GM19035 (cell line): ENCODE measurements at regions not wholly inside any gene's neighbourhood (a gene's known extent, or its start where the extent isn't known, plus 50 kb on each side); places are given as distances from the start of the nearest gene placed in this dataset.
"Not testable (repeated sequence)": the region's sequence is repeated elsewhere in the genome, so short reads cannot be mapped to it uniquely, and the experiment has no call there.

Experiments used
- ATAC-seq: cut with Tn5 transposase; IDR thresholded peaks from one replicate; pipeline ENCODE4 v1.9.1; 2021; ENCODE audit not compliant: unreplicated experiment

DNA sequence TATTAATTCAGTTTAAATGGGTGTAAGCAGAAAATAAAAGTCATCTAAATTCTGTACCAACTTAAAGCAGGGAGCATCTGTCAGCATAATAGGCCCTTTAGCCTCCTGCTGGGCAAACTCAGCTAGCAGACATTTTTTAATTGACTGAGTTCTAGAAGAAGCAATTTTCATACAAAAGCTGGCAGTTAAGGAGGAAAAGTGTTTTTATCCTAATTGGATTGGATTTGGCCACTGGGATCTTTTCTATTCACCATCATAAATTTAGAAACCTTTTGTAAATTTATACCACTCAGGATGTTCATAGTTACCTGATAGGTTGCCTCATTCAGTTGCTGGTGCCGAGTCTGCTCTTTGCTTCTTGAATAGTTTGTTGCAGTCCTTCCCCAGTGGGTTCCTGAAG is 262.7 kb upstream of the FSIP2 start:
- ATAC-seq, result no peak

DNA sequence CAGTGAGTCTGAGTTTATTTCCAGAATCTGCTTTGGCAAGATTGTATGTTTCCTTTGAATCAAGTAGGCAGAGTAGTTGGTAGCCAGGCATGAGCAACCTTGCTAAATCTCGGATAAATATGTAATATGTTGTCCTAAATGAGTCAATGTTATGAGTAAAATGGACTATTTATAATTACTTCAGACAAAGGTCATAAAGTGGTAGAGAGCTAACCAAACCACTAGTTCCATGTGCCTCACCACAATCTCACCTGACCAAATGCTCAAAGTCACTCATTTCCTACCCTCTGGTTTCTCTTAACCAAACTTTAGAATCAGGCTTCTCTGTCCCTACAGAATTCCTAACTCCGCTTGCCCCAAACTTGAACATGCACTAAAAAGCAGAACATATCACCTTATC is 261.2 kb upstream of the FSIP2 start:
- ATAC-seq, result no peak

DNA sequence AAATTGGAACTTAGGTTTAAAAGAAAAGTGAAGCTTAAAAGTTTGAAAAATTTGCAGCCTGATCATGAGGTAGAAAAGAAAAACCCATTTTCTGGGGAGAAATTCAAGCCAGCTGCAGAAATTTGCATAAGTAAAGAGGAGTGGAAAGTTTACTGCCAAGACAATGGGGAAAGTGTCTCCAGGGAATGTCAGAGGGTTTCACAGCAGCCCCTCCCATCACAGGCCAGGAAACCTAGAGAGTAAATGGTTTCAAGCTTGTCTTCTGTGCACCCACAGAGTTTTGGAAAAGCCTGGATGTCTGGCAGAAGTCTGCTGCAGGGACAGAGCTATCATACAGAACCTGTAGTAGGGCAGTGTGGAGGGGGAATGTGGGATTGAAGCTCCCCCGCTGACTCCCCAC is 254.0 kb upstream of the FSIP2 start:
- no peak for ATAC-seq

DNA sequence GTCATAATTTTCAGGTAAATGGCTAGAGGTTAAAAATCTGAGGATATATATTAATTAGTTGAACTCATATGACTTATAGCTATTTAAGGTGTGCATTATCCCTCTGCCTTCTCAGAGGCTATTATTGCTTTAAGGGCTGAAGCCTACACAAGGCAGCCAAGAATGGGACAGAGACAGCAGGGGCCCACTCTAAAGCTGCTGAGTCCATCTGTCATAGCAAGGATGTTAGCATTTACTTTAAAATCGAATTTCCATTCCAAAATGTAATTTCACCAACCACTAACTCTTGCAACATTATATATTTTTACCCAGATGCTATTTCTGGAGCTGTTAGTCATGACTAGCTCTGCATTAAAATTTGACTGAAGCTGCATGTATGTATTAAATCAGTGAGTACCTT is 236.3 kb upstream of the FSIP2 start:
- no peak for ATAC-seq

DNA sequence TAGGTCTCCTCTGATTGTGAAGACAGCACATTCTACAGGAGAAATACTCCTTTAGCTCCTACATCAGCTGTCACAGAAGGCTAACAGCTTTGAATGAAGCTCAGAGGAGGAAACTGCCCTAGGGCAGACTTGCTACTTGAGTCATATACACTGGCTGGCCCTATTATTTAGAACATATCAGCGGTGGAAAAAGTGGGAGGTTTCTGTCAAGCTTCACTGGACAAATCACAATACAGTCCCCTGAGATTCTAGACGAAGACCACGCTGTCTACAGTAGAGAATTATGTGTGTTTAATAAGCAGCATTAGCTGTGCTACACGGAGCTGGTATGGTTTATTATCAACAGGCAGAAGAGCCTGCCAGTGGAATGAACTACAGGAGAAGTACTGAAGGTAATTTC is 230.9 kb upstream of the FSIP2 start:
- no peak for ATAC-seq

DNA sequence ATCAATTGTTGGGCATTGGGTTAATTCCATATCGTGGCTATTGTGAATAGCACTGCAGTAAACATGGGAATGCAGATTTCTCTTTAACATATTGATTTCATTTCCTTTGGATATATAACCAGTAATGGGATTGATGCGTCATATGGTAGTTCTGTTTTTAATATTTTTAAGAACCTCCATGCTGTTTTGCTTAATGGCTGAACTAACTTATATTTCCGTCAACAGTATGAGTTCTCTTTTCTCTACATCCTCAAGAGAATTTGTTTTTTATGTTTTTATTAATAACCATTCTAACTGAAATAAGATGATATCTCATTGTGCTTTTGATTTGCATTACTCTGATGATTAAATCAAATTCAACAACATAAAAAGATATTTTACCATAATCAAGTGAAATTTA is 228.5 kb upstream of the FSIP2 start:
- no peak for ATAC-seq

DNA sequence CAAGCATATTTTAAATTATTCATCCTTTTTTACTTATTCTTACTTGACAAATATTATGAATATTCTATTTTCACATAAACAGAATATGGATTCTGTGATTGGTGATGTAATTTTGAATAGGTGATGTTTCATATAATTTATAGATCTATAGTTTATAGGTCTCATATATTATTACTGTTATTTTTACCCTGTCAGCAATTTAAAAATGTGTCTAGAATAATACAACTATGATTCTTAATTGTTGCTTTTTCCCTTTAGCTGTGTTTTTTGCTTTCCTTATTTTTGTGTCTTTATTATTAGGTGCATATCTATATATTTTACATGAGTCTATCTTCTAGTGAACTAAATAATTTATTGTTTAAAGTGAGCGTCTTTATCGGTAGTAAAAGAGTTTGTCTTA is 226.7 kb upstream of the FSIP2 start:
- no peak for ATAC-seq

DNA sequence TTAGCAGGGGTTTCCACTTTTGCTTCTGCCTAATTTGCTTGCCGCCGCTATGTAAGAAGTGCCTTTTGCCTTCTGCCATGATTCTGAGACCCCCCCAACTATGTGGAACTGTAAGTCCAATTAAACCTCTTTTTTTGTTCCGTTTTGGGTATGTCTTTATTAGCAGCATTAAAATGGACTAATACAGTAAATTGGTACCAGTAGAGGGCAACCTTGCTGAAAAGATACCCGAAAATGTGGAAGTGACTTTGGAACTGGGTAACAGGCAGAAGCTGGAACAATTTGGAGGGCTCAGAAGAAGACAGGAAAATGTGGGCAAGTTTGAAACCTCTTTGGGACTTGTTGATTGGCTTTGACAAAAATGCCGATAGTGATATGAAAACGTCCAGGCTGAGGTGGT is 216.1 kb upstream of the FSIP2 start:
- ATAC-seq, result no peak

DNA sequence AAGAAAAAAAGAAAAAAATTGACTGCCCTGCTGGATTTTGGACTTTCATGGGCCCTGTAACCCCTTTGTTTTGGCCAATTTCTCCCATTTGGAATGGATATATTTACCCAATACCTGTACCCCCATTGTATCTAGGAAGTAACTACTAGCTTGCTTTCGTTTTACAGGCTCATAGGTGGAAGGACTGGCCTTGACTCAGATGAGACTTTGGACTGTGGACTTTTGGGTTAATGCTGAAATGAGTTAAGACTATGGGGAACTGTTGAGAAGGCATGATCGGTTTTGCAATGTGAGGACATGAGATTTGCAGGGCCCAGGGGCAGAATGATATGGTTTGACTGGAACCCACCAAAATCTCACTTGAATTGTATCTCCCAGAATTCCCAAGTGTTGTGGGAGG is 214.4 kb upstream of the FSIP2 start:
- not testable (repeated sequence) for ATAC-seq

DNA sequence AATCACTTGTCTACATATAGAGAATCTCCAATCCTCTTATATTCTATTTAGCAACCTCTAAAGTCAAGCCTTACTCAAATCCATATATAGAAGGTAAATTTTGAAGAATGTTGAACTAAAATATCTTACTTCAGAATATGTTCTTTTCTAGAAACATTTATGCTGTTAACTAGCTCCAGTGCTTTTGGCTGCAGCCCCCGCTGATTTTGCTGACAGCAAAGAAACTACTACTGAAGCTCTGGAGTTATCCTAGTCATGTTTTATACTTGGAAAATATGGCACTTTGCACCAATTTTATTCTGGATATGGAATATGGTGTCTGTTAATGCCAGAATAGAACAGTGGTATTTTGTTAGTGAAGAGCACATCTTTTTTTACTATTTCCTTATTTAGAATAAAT is 212.4 kb upstream of the FSIP2 start:
- ATAC-seq, result no peak

DNA sequence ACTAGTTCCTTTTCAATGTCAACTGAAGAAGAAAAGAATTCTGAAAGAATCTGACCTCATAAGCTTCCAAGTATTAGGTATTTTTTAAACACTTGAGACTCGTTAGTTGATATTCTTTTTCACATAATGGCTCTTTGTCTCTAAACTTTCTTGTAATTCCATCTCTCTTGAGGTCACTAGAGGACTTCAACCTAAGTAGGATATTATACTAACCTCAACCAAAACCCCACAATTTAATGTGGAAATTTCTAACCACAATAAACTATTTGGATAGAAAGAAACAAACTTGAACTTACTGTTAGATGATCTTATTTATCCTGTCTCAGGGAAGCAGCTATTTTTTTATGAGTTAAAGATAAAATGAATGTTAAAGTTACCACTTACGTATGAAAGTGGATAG is 206.9 kb upstream of the FSIP2 start:
- ATAC-seq, result no peak

DNA sequence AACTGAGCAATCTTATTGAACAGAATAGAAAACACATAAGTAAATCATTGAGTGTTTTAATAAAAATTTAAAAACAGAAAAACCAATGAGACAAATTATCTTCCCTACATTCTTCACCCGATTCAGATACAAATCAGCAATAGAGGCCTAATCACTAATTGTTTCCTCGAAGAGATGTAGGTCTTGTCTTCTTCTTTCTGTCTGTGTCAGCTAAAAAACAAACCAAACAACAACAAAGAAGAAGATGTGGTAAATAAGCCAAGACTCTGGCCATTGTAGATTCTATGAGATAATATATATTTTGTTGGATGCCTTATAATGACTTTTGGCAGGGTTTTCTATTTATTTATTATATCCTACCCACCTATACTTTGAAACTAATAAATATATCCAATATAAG is 200.9 kb upstream of the FSIP2 start:
- ATAC-seq, result no peak

DNA sequence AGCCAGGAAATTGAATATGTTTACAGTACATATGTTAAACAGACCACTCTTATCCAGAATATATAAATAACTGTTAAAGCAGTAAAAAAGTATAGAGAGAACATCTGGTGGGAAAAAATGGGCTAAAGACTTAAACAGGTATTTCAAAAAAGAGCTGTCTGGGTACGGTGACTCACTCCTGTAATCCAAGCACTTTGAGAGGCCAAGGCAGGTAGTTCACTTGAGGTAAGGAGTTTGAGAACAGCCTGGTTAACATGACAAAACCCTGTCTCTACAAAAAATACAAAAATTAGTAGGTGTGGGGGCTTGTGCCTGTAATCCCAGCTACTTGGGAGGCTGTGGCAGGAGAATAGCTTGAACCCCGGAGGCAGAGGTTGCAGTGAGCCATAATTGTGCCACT is 171.4 kb upstream of the FSIP2 start:
- ATAC-seq, result no peak

DNA sequence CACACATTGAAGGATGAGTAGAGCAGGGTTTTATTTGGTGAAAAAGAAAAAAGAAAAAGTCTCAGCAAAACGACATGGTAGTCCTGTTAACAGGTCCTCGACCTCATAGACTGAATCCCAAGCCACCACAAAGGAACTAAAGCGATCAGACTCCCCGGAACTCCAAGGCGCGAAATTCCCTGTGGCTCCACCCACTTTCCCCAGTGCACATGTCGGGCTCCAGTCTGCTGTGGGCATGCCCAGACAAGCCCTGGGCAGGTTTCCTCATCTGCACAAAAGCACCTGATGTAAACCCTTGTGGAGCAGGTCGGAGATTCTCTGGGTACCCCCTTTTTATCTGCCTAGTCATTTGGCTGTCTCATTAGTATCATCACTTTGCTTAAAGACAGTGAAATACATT is 170.7 kb upstream of the FSIP2 start:
- no peak for ATAC-seq

DNA sequence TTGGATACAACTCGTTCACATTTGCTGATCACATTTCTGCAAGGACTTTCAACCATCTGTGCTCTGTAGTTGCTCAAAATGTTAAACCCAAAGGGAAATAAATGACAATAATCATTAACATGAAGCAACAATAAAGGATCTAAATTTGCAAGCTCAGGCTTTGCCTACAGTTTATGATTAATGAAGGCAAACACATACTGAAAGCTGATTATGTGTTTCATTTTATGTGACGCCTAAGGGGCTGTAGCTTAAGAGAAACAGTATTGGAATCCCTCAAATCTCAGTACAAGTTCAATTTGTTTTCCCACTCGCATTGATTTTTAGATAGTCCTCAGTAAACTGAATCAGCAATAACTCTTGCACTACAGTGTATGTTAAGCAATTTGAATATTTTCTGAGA is 160.3 kb upstream of the FSIP2 start:
- no peak for ATAC-seq

DNA sequence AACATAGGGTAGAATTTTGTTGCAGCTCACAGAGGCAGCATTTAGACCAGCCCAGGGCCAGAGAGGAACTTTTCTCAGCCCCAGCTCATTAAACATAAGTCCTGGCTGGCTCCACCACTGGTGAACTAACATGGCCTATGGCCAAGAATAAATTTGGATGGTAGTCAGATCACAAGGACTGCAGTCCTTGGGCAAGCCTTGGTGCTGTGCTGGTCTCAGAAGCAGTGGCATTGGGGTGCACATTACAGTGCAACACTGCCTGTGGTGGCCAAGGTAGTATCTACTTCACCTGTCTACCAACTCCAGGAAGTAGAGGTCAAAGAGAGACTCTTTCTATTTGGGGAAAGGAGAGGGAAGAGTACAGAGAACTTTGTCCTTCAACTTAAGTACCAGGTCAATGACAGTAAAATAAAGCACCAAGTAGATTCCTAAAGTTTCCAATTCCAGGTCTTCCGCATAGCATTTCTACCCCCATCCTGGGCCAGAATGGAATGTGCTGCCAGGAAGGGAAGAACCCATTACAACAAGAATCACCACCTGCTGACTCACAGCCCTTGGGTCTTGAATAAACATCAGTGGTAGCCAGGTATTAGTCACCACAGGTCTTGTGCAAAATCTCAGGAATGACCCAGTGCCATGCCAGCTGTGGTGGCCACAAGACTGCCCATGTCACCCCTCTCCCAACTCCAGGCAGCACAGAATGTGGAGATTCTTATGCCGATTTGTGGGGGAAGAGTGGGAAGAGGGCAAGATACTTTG is 155.4 kb upstream of the FSIP2 start:
- ATAC-seq, result no peak

DNA sequence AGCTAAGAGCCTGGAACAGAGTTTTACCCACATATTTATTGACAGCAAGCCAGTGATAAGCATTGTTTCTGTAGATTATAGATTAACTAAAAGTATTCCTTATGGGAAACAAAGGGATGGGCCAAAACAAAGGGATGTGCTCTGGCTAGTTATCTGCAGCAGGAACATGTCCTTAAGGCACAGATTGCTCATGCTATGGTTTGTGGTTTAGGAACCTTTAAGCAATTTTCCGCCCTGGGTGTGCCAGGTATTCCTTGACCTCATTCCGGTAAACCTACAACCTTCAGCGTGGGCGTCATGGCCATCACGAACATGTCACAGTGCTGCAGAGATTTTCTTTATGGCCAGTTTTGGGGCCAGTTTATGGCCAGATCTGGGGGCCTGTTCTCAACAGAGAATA is 153.4 kb upstream of the FSIP2 start:
- not testable (repeated sequence) for ATAC-seq

DNA sequence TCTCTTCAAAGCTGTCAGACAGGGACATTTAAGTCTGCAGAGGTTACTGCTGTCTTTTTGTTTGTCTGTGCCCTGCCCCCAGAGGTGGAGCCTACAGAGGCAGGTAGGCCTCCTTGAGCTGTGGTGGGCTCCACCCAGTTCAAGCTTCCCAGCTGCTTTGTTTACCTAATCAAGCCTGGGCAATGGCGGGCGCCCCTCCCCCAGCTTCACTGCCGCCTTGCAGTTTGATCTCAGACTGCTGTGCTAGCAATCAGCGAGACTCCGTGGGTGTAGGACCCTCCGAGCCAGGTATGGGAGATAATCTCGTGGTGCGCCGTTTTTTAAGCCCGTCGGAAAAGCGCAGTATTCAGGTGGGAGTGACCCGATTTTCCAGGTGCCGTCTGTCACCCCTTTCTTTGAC is 147.3 kb upstream of the FSIP2 start:
- ATAC-seq, result not testable (repeated sequence)

DNA sequence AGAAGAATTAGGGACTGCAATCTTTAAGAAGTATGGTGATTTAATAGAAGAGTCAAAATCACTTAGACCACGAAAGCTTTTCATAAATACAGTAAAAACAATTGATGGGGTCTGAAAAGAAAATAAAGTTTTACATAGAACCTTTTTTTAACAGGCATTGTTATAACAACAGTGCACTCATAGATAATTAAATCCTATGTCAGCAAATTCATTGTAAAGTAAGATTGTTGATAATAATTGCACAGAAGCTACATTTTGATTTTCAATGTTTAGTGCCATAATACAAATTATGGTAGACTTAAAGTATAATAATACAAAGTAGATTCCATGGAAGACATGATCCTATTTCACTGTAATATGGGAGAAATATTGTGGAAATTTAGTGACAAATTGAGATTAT is 130.7 kb upstream of the FSIP2 start:
- ATAC-seq, result no peak

DNA sequence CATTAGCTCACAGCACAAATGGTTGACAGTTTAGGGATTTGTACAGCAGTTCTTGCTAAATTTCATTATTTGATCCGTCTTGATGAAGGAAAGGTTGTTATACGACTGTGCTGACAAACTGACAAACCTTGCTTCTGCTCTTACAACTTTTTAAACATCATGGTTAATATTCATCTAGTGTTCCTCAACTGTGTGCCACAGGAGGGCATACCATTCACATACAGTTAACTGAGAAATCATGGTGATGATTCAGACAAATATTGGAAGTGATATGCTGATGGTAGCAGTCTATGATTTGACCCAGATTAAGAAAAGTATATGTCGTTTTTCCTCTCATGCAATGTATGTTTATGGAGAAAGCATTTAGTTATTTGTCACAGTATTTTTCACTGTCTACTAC is 129.8 kb upstream of the FSIP2 start:
- ATAC-seq, result no peak

DNA sequence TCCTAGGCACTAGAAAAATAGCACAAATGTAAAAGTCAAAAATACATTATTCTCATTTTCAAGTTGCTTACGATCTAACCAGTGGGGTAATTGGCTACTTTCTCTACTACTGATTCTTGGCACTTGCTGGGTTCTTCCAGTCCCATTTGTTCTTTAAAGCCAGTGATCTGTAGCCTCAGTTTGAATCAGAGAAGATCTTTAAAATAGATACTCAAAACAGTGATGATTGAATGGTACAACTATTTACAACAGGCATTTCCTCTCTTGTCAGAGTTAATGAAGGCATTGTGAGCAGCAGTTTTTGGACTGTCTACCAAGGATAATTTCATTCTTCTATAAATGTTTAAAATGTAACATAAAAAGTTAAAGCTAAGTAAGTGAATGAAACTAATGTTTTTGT is 128.3 kb upstream of the FSIP2 start:
- no peak for ATAC-seq

DNA sequence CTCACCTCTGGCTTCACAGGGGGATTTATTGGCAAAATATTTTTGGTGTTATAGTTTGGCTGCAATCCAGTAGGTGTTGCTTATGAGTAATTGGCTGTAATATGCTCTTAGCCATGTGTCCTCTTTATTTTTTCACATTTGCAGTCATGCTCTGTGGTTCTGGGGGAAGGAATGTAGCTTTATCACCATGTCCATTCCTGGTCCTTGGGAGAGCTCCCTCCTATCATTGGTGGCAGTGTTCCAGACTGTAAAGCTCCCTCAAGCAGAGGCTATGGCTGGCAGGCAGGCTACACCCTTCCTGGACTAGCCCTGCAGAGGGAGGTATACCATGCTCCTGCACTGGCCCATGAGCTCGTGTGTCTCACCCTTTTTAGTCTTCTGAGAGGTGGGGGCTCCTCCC is 120.0 kb upstream of the FSIP2 start:
- ATAC-seq, result no peak

DNA sequence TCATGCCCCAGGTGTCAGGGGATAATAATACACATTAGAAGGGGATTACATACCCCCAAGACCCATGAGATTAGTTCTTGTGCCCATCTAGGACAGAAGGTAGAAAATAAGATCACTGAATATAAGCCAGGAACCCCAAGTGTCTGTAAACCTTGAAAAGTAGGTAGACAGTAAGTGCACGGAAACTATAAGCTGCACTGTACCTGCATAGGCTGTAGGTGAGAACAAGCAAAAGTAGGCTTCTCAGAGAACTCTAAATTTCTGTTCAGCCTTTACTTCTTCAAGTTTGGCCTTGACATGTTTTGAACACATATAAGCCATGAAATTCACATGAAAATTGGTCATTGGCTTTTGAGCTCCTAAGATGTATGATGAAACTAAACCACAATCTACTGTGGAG is 113.0 kb upstream of the FSIP2 start:
- no peak for ATAC-seq

DNA sequence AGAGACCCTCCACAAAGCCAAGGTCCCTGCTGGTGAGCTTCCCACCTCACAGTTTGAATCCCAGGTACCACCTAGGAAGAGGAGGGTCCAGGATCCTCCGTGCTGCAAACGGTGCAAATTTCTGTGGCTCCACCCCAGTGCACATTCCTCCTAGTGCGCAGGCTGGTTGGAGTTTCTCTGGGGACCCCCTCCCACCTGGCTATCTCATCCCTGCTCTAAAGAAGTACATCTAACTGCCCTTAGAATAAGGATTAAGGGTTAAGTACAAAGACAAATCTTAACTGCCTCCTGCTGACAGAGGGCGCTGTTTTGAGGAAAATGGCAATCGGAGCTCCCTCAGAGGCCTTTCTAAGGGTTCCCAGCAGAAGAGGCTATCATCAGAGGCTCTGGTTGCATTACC is 109.6 kb upstream of the FSIP2 start:
- ATAC-seq, result peak; percentile 74
